Neural cell (in vitro differentiated cells): ENCODE measurements at regions not wholly inside any gene's neighbourhood (a gene's known extent, or its start where the extent isn't known, plus 50 kb on each side); places are given as distances from the start of the nearest gene placed in this dataset.

Source experiments
- CTCF ChIP-seq: fragments of 450-650 bp; IDR thresholded peaks from 2 replicates; pipeline ENCODE4 v1.5.1; 2014; ENCODE audit warnings: antibody characterized with exemption, mild to moderate bottlenecking, moderate library complexity; ENCODE audit not compliant: poor library complexity, severe bottlenecking
- EP300 ChIP-seq: fragments of 450-650 bp; conservative IDR thresholded peaks from 2 replicates; pipeline ENCODE4 v1.6.1; 2014; ENCODE audit warnings: antibody characterized with exemption, mild to moderate bottlenecking, moderate library complexity; ENCODE audit not compliant: poor library complexity, severe bottlenecking

GRCh38 chr2:120607996-120608395 lies 127.7 kb upstream of the GLI2 start:
- TF ChIP-seq CTCF (no peak), EP300 (no peak)
